Vagina (tissue), 2 donors: ENCODE measurements at regions not wholly inside any gene's neighbourhood (a gene's known extent, or its start where the extent isn't known, plus 50 kb on each side); places are given as distances from the start of the nearest gene placed in this dataset.

Source experiments
- DNase-seq, 2 donors: peaks; one replicate each; pipeline ENCODE4 v3.0.0-alpha.2; 2017; ENCODE audit errors: extremely low spot score in 2 of 2
- H3K27ac ChIP-seq: fragments of 200-600 bp; sonication (generic); one replicate; pipeline ENCODE4 v1.5.1; 2019
- H3K27me3 ChIP-seq: fragments of 200-600 bp; sonication (generic); one replicate; pipeline ENCODE4 v1.5.1; 2019
- H3K36me3 ChIP-seq, 2 donors: fragments of 200-600 bp; sonication (generic); one replicate each; pipeline ENCODE4 v1.5.1; 2017 to 2019
- H3K4me1 ChIP-seq: fragments of 200-600 bp; sonication (generic); one replicate; pipeline ENCODE4 v1.5.1; 2019
- H3K4me3 ChIP-seq, 2 donors: fragments of 200-600 bp; sonication (generic); 1 replicate in 1 of 2; 2 replicates in 1 of 2; pipeline ENCODE4 v1.5.1; 2016 to 2019
- H3K9me3 ChIP-seq: fragments of 200-600 bp; sonication (generic); one replicate; pipeline ENCODE4 v1.5.1; 2019
- POLR2A ChIP-seq, 2 donors: fragments of 450-650 bp; IDR thresholded peaks; one replicate each; pipeline ENCODE4 v1.6.1; 2017; ENCODE audit warnings: antibody characterized with exemption in 2 of 2, mild to moderate bottlenecking in 2 of 2, moderate library complexity in 2 of 2
- POLR2AphosphoS5 ChIP-seq, 2 donors: sonication (generic); formaldehyde crosslinking; IDR thresholded peaks; one replicate each; pipeline ENCODE4 v1.9.0; 2017; ENCODE audit warnings: antibody characterized with exemption in 2 of 2, mild to moderate bottlenecking in 2 of 2, low read depth in 1 of 2; ENCODE audit not compliant: insufficient read depth in 1 of 2
- intact Hi-C: fragments of 100-400 bp; cut with DNase I; formaldehyde crosslinking; loops from one replicate; pipeline ENCODE4 v1.15.1; 2023
- TF ChIP-seq, protein P1 (sequence below), 3 experiments: fragments of 450-650 bp in 2 of 3; fragments of 200-600 bp in 1 of 3; sonication (generic) in 1 of 3; IDR thresholded peaks; one replicate each; pipeline ENCODE4 v1.5.1; 2017 to 2019; ENCODE audit warnings: antibody characterized with exemption in 3 of 3, mild to moderate bottlenecking in 2 of 3, moderate library complexity in 2 of 3

DNA sequence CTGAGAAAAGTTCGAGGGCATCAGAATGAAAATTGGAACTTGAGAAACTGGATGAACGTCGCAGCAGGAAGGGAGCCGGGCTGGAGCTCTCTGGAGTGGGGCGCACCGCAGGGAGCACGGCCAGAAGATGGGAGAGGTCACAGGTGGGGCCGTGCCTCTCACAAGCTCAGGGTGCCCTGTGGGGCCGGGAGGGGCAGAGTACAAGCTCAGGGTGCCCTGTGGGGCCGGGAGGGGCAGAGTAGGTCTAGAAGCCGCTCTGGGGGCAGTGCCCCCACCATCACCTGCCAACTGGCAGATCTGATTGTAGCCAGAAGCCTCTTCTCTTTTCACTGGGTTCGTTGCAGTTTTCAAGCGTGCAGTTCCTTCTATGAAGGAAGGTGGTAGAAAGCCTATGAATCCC is 61.1 kb upstream of the SNX9 start:
- Histone ChIP-seq H3K27me3 (no peaks in the 10 kb centered on the region), H3K4me1 (peaks cover 67% of the 10 kb centered on the region), H3K9me3 (no peaks in the 10 kb centered on the region), H3K36me3 (no peaks in the 10 kb centered on the region), H3K4me3 (no peak overlapping the region), H3K27ac (peak overlapping the region; percentile 90)
- TF ChIP-seq, protein P1, sequence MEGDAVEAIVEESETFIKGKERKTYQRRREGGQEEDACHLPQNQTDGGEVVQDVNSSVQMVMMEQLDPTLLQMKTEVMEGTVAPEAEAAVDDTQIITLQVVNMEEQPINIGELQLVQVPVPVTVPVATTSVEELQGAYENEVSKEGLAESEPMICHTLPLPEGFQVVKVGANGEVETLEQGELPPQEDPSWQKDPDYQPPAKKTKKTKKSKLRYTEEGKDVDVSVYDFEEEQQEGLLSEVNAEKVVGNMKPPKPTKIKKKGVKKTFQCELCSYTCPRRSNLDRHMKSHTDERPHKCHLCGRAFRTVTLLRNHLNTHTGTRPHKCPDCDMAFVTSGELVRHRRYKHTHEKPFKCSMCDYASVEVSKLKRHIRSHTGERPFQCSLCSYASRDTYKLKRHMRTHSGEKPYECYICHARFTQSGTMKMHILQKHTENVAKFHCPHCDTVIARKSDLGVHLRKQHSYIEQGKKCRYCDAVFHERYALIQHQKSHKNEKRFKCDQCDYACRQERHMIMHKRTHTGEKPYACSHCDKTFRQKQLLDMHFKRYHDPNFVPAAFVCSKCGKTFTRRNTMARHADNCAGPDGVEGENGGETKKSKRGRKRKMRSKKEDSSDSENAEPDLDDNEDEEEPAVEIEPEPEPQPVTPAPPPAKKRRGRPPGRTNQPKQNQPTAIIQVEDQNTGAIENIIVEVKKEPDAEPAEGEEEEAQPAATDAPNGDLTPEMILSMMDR (IDR thresholded peaks at IDR 0.05), result no peak
- no peak for TF ChIP-seq POLR2AphosphoS5 (IDR thresholded peaks at IDR 0.05; ENCODE audit: insufficient read depth in 1 of 2, low read depth in 1 of 2)
- no peak for TF ChIP-seq POLR2A (IDR thresholded peaks at IDR 0.05)
- DNase-seq, result no peak
- intact Hi-C loops, result no loop called here

DNA sequence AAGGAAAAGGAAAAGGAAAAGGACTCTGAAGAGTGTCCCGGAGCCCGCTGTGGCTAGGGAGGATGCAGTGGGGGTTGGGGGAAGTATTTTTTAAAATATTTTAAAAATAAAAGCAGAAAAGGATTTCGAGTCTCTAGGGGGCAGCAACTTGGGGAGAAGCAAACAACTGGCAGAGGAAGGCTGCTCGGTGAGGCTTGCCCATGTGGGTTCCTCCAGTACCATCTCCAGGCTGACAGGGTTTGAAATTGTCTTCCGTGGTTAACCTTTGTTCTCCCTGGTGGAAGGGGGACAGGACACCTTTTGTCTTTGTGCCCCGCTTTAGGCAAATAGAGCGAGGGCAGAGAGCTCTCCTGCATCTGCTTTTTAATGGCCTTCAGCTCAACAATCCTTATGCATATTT is 60.4 kb upstream of the SNX9 start:
- Histone ChIP-seq H3K27me3 (no peaks in the 10 kb centered on the region), H3K27ac (peak overlapping the region; percentile 90), H3K4me1 (peaks cover 60% of the 10 kb centered on the region), H3K4me3 (no peak overlapping the region), H3K9me3 (no peaks in the 10 kb centered on the region), H3K36me3 (no peaks in the 10 kb centered on the region)
- DNase-seq, result peak in 1 of 2 donors; percentile 74
- TF ChIP-seq POLR2AphosphoS5 (IDR thresholded peaks at IDR 0.05; ENCODE audit: insufficient read depth in 1 of 2, low read depth in 1 of 2) (no peak), POLR2A (IDR thresholded peaks at IDR 0.05) (no peak)
- TF ChIP-seq, protein P1 (IDR thresholded peaks at IDR 0.05), result no peak
- intact Hi-C loops, result no loop called here

DNA sequence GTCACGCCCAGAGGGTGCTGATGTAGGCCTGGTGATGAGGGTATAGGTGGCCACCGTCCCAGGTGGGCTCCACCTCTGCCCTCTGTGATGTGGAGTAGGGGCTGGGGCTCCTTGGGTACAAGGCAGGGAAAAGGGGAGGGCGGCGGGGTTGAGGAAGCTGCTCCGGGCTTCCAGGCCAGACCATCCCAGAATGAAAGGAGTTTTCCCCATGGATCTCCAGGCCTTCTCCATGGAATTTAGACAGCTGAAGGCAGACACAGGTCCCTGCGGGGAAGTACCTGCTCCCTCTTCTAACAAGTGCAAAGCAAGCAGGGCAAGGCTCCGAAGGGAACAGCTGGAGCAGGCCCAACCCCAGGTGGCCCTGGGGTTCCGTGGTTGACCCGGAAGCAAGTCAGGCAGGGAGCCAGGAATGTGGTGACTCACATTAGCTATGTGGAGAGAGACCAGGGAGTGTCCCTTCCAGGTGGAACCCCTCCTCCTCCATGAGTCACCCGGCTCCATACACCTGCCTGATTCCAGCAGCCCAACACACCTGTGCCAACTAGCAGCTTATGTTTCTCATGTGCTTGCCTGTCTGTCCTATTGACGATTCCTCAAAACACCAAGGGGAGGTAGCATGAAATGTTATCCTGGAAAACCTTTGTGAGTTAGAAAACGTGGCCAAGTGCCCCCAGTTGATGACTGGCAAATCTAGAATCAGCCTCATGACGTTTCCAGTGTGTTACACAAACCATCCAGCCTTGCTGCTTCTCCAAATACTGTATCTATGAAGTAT is 59.7 kb upstream of the SNX9 start:
- no peak overlapping the region for H3K4me3 ChIP-seq
- intact Hi-C loops, result no loop called here
- H3K36me3 ChIP-seq, result no peaks in the 10 kb centered on the region
- peak in 1 of 2 donors; percentile 96 for DNase-seq
- no peaks in the 10 kb centered on the region for H3K27me3 ChIP-seq
- H3K4me1 ChIP-seq, result peaks cover 59% of the 10 kb centered on the region
- no peaks in the 10 kb centered on the region for H3K9me3 ChIP-seq
- peak overlapping the region; percentile 90 for H3K27ac ChIP-seq
- TF ChIP-seq POLR2AphosphoS5 (IDR thresholded peaks at IDR 0.05; ENCODE audit: insufficient read depth in 1 of 2, low read depth in 1 of 2), result peak; percentile 53 to 66
- TF ChIP-seq POLR2A (IDR thresholded peaks at IDR 0.05), result no peak

DNA sequence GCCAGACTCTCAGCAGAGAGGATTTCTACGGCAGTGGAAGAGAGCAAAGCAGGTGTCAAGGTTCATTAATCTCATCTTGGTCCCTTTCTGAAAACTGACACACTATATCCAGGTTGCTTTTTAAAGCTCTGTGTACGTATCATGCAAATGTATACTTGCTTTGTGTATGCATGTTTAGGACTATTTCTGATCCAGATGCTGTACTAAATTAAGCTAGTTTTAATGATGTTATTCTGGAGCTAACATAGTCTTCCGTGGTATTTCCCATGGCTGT is 59.2 kb upstream of the SNX9 start:
- TF ChIP-seq, protein P1 (IDR thresholded peaks at IDR 0.05), result no peak
- no peak for TF ChIP-seq POLR2AphosphoS5 (IDR thresholded peaks at IDR 0.05; ENCODE audit: insufficient read depth in 1 of 2, low read depth in 1 of 2)
- no peak for TF ChIP-seq POLR2A (IDR thresholded peaks at IDR 0.05)
- Histone ChIP-seq H3K36me3 (no peaks in the 10 kb centered on the region), H3K4me3 (no peak overlapping the region), H3K4me1 (peaks cover 59% of the 10 kb centered on the region), H3K9me3 (no peaks in the 10 kb centered on the region), H3K27me3 (no peaks in the 10 kb centered on the region), H3K27ac (peak overlapping the region; percentile 90)
- intact Hi-C loops, result no loop called here
- no peak for DNase-seq

DNA sequence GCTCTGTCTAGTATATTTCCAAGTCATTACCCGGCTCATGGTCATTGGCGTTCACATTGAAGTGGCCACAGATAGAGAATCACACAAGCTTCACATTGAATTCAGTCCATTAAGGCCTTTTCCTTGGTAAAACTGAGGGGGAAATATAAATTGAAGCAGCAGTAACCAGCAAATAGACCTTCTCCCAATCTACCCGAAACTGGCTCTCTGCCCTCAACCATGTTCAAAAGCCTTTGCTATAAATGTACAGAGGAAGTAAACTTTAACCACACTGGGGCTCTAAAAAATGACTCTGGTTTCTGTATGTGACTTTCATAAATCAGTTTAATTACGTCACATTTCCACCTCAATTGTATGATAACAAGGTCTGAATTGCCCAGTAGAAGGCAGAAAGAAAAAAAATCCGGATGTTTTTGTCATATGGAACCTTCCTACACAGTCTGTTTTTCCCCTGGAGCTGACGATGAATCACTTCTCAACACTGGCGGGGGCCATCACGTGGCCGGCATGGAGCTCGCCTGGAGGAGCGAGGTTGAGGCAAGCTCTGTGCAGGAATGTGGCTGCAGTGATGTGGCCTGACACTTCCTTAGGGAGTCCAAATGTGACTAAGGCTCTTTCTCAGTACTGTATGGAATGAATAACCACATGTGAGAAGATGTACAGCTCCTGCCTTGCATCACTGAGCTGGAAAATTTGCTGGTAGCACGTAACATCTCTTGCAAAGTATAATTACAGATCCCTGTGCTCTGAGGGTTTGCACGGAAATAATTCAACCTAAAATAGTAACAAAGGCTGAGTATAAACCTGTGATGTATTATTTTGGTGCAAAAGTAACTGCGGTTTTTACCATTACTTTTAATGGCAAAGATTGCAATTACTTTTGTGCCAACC is 58.6 kb upstream of the SNX9 start:
- H3K36me3 ChIP-seq, result no peaks in the 10 kb centered on the region
- H3K9me3 ChIP-seq, result no peaks in the 10 kb centered on the region
- TF ChIP-seq POLR2AphosphoS5 (IDR thresholded peaks at IDR 0.05; ENCODE audit: insufficient read depth in 1 of 2, low read depth in 1 of 2) (peak; percentile 90 to 99), POLR2A (IDR thresholded peaks at IDR 0.05) (no peak)
- no peak overlapping the region for H3K4me3 ChIP-seq
- DNase-seq, result peak in 1 of 2 donors; percentile 97
- H3K4me1 ChIP-seq, result peaks cover 60% of the 10 kb centered on the region
- H3K27ac ChIP-seq, result peak overlapping the region; percentile 90
- H3K27me3 ChIP-seq, result no peaks in the 10 kb centered on the region
- intact Hi-C loops, result no loop called here
